GM19438 (cell line): ENCODE measurements at regions not wholly inside any gene's neighbourhood (a gene's known extent, or its start where the extent isn't known, plus 50 kb on each side); places are given as distances from the start of the nearest gene placed in this dataset.

Experiments used
- ATAC-seq: cut with Tn5 transposase; IDR thresholded peaks from one replicate; pipeline ENCODE4 v1.9.1; 2021; ENCODE audit warnings: low read depth; ENCODE audit not compliant: unreplicated experiment

DNA sequence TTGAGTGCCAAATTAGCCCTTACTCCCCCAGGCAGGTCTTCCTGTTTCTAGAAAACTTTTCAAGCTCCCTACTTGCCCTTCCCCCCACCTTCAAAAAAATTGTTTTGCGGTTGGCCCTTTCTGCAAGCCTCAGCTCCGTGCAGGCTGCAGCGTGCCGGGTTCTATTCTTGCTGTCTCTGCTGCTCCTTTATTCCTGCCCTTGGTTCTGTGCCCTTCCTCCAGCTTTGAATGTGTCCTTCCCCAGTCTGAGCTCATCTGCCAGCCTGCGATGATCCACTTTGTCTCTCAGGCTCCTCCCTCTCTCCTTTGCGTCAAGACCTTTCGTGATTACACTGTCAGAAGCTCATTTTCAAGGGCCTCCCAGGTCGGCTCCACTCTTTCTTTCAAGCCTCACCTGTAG is 98.6 kb downstream of the IRF2BPL start:
- ATAC-seq, result no peak

DNA sequence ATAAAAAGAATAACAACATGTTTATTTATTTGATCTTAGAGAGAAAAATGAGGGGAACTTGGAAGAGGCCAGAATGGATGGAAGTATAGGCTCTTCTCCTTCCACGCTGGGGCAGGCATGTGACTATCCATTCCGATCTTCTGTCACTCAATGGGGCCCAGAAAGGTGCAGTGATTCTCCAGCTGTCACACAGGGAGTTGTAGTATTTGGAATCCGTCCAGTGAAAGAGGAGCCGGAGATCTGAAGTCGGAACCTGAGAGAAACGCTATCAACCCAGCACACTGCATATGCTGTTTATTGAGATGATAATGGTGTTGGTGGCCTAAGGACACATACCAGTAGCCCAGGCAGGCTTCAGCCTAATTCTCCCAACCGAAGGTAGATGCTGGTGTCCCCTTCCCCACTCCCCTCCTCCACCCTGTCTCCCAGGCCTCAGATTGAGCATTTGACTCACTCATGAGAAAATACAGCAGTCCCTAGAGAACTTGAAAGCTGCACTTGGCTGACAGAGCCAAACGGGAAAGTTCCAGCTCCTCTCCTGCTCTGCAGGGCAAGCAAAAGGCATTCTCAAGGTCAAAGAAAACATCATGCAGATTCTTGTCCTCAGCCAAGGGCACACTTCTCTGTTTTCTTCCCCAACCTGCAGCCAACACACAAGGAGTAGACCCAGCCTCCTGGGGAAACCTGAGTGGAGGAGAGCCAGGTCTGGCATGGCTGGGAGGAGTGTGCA is 100.4 kb downstream of the IRF2BPL start:
- no peak for ATAC-seq

DNA sequence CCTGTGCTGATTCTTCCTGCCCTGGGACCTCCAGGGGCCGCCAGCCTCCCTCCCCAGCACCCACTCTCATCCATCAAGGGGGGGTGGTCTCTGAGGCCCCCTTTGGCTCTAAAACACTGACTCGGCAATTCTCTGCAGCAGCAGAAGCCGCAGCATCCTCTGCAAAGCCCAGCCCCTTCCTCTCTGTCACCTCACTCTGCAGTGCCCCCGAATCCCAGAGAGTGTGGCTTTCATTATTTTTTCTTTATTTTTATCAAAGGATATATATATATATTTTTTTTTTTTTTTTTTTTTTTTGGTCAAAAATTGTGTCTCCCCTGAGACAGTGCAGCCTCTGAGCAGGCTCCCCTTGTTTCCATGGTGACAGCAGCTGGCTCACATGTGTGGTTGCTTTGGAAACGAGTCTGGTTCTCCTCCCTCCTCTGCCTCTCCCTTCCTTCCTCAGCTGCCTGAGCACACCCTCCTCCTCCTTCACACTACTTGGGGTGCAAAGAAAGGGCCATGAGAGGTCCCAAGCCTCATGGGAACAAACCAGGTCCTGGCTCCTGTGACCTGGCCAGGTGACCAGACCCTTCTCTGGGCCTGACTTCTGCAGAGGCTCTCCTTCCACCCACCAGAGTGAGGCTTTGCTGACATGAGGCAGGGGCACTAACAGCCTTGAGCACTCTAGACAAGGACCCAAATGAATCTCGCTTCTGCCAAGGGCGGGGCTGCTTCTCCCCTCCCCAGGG is 100.5 kb downstream of the LRRC74A start:
- ATAC-seq, result no peak

DNA sequence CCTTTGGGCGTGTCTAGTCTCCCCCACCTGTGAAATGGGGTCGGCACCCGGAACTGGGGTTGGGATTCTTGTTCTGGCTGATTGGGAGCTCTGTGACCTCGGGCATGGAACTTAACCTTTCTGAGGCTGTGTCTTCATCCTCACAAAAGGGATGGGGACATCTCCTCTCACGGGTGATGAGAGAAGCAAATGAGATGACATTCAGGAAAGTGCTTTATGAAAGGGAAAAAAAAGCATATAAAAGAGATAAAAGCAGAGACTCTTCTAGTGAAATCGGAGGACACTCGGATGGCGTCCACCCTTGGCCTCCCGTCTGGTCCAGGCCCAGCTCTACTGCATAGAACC is 98.9 kb downstream of the LRRC74A start:
- no peak for ATAC-seq

DNA sequence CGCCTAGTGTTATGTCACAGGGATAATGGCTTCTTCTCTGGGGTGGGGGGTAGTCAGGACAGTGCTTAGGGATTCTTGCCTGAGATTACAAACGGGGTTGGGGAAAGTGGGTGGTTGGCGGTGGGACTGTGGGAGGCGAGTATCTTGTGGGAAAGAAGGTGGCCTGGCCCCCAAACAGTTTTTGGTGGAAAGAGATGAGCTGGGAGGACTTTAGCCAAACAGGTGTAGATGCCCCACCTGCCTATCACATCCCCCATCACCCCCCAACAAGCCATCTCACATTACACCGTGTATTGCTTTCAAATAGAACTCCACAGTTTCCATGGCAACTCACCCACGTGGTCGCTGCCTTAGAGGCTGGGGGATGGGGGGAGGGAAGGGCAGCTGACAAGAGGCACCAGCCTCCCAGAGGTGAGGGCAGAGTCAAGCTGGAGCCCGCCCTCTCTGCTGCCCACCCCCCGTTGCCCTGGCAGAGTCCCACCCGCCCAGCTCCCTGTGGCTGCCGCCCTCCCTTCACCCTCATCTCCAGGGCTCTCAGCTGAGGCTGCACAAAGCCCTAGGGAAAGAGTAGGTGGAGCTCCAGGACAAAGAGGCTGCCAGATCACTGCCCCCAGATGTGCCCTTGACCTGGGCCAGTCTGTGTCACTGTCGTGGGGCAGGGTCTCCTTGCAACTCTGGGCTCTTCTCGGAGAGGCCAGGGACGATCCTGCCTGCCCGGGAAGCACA is 98.3 kb downstream of the LRRC74A start:
- no peak for ATAC-seq

DNA sequence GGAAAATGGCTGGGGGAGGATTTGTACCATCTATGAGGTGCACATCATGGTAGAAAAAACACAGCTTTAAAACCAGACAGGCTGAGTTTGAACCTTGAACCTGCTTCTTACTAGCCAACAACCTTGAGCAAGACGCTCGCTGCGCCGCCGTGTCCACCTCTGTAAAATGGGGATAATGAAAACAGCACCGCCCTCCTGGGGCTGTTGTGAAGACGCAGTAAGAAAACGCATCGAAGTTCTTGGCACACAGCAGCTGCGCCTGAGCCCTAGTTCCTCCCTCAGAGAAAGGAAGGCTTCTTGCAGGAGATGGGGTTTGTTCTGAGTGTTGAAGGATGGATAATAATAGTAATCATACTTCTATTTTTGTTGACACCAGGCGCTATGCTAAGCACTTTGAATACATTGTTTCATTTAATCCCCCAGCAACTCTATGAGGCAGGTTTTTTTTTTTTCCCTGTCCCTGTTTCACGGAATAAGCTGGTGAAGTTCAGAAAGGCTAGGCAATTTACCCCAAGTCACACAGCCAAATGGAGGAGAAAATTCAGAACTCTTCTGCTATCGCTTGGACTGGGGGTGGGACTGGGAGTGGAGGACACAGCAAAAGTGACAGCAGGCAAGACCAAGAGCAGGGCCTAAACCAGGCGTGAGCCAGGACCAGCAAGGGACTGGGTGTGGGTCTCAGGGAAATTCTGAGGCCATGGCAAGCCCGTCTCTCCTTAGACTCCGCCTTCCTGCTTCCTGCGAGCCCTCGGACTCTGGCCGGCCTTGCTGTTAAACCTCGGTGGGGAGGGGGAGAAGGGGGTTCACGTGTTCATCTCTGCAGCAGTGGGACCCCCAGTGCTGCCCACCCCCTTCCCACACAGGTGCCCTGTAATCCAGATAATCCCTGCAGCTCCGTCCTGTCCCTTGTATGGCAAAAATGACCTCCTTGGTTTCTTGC is 97.5 kb downstream of the LRRC74A start:
- no peak for ATAC-seq

DNA sequence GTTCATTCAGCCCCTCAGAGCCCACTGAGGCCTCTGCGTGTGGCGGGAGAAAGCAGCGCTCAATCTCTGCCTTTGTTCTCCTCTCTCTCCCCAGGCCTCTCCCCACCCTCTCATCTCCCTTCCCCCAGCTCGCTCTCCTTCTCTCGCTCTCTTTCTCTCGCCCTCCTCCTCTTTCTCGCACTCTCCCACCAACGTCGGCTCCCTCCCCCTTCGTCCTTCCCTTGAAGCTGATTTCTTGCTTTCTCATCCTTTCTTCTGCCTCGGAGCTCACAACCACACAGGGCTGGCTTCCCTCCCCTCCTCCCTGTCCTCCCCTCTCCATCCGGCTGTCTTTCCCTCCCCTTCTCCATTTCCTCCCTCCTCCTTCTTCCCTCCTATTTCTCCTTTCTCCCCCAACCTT is 96.4 kb downstream of the LRRC74A start:
- ATAC-seq, result no peak

DNA sequence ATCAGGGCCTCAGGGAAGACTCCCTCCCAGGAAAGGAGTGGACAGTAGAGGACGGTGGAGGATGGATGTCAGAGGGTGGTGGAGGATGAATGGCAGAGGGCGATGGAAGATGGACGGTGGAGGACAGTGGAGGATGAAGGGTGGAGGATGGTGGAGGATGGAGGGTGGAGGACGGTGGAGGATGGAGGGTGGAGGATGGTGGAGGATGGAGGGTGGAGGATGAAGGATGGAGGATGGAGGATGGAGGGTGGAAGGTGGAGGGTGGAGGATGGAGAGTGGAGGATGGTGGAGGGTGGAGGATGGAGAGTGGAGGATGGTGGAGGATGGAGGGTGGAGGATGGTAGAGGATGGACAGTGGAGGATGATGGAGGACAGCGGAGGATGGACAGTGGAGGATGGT is 95.9 kb downstream of the LRRC74A start:
- no peak for ATAC-seq

DNA sequence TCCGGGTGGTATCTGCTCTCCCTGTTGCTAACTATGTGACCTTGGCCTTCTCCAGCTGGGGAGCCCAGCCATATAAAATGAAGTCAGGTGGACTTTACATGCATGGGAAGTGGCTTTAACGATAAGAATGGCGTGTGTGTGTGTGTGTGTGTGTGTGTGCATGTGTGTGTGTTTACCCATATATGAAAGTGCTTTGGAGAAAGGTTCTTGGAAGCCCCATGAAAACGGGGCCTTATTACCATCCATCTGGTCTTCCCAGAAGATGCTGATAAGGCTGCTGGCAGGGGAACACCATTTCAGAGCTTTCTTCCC is 94.8 kb downstream of the LRRC74A start:
- ATAC-seq, result no peak

DNA sequence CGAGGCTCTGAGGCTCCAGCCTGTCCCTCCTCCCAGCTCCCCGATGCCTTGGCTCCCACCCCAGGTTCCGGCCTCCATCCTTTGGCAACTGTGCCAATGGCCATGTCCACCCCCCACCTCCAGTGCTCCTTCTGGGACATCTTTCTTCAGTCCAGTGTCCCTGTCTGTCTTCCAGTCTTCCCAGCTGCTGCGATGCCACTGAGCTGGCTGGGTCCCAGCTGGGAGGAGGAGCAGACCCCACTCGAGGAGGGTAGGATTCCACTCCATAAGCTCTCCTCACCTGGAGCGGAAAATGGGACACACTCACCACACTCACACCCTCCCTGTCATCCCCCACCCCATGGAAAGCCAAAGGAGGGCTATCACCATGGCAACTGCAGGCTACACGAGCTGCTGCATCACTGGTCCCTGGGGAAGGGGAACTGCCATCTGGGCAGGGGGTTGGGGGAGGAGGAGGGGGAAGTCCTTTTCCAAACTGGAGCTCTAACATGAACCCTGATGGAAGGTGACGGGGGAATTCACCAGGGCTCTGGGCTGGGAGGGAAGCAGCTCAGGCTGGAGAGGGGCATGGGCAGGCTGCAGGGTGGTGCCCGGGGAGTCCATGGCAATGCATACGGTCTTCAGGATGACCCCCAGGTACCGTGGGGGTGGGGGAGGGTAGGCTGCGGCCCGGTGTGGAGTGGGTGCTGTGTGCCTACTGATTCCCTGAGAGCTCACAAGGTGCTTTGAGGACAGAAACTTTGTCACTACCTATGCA is 94.3 kb downstream of the LRRC74A start:
- ATAC-seq, result no peak

DNA sequence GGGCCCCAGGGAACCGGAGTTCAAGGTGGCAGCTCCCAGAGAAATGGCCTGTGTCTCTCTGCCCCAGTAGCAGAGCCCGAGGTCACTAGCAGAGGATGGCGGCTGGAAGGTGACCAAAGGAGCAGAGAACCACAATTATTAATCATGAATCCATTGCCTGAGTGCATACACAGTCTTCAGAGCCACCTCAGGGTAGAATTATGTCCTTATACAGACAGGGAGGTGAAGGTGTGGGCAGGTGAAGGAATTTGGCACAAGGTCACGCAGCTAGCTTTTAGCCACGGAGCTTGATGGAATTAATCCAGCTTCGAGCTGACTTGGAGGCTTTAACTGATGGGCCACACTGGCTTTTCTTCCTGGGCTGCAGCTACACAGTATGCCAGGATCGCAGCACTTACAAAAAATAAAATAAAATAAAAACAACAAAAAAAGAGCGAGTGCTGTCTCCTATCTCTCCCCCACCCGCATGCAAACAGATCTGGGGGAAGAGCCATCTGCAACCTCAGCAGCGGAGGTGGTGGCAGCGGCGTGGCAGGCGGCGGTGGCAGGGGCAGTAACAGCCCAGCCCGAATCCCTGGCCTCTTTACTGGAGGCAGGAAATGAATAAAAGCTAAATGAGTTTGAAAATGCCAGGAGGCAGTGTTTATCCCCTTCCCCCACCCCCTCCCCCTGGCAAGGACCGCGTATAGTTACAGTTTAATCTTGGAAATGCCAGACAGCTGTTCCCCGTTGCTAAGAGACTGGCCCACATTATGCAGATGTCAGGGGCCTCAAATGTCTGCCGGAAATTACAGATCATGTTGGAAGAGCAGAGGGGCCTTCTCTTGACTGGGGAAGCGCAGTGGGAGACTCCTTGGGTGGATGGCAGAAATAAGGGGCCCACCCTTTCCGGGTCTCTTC is 93.5 kb downstream of the LRRC74A start:
- no peak for ATAC-seq
